Mesenchymal stem cell (in vitro differentiated cells and primary cell): ENCODE measurements at regions not wholly inside any gene's neighbourhood (a gene's known extent, or its start where the extent isn't known, plus 50 kb on each side); places are given as distances from the start of the nearest gene placed in this dataset. TPM values are rescaled to one million over a fixed set of nuclear protein-coding genes. Genes with fewer than 3 reads are reported as not detected.

Source experiments
- DNase-seq: peaks from one replicate; pipeline ENCODE4 v3.0.0-alpha.2; 2013
- H2AFZ ChIP-seq: one replicate; pipeline ENCODE4 v1.6.1; 2013; ENCODE audit warnings: low read depth, mild to moderate bottlenecking, control low read depth, inconsistent platforms, low read length, moderate library complexity
- H2AK5ac ChIP-seq: 2 replicates; pipeline ENCODE4 v1.6.1; 2013; ENCODE audit warnings: low read length, moderate library complexity, mild to moderate bottlenecking, inconsistent platforms; ENCODE audit not compliant: severe bottlenecking
- H2BK120ac ChIP-seq: one replicate; pipeline ENCODE4 v1.6.1; 2013; ENCODE audit warnings: low read depth, mild to moderate bottlenecking, inconsistent platforms, low read length, moderate library complexity
- H2BK12ac ChIP-seq, 2 experiments: one replicate each; pipeline ENCODE4 v1.6.1; 2013; ENCODE audit warnings: inconsistent platforms in 2 of 2, low read length in 2 of 2, mild to moderate bottlenecking in 2 of 2, moderate library complexity in 2 of 2, control low read depth in 1 of 2
- H2BK15ac ChIP-seq: one replicate; pipeline ENCODE4 v1.6.1; 2013; ENCODE audit warnings: mild to moderate bottlenecking, low read depth, inconsistent platforms; ENCODE audit not compliant: poor library complexity, severe bottlenecking
- H2BK5ac ChIP-seq: 2 replicates; pipeline ENCODE4 v1.6.1; 2013; ENCODE audit warnings: low read depth, mild to moderate bottlenecking, low read length, control low read depth, inconsistent platforms; ENCODE audit not compliant: poor library complexity, severe bottlenecking
- H3K14ac ChIP-seq, 2 experiments: one replicate each; pipeline ENCODE4 v1.6.1; 2013; ENCODE audit warnings: inconsistent platforms in 2 of 2, low read length in 2 of 2, control low read depth in 1 of 2, mild to moderate bottlenecking in 1 of 2, moderate library complexity in 1 of 2
- H3K18ac ChIP-seq, 2 experiments: one replicate each; pipeline ENCODE4 v1.6.1; 2013; ENCODE audit warnings: inconsistent platforms in 2 of 2, low read length in 2 of 2, control low read depth in 1 of 2, low read depth in 1 of 2, mild to moderate bottlenecking in 1 of 2
- H3K23ac ChIP-seq, 2 experiments: one replicate each; pipeline ENCODE4 v1.6.1; 2013; ENCODE audit warnings: inconsistent platforms in 2 of 2, low read length in 2 of 2, mild to moderate bottlenecking in 2 of 2, moderate library complexity in 2 of 2, control low read depth in 1 of 2
- H3K27ac ChIP-seq: 2 replicates; pipeline ENCODE4 v1.5.1; 2013; ENCODE audit warnings: mild to moderate bottlenecking, moderate library complexity, low read length, control low read depth, inconsistent platforms; ENCODE audit not compliant: poor library complexity, severe bottlenecking
- H3K27me3 ChIP-seq, 2 experiments: 2 replicates each; pipeline versions ENCODE4 v1.6.1 to v1.7.0; 2013; ENCODE audit warnings: low read length in 2 of 2, mild to moderate bottlenecking in 2 of 2, moderate library complexity in 2 of 2, control low read depth in 1 of 2, inconsistent platforms in 1 of 2; ENCODE audit not compliant: control insufficient read depth in 1 of 2, insufficient read depth in 1 of 2
- H3K36me3 ChIP-seq, 2 experiments: 2 replicates each; pipeline versions ENCODE4 v1.6.1 to v1.7.0; 2013; ENCODE audit warnings: low read length in 2 of 2, control low read depth in 1 of 2, inconsistent platforms in 1 of 2, low read depth in 1 of 2, mild to moderate bottlenecking in 1 of 2; ENCODE audit not compliant: insufficient read depth in 2 of 2, control insufficient read depth in 1 of 2
- H3K4ac ChIP-seq, 2 experiments: one replicate each; pipeline ENCODE4 v1.6.1; 2013; ENCODE audit warnings: inconsistent platforms in 2 of 2, low read length in 2 of 2, mild to moderate bottlenecking in 2 of 2, moderate library complexity in 2 of 2, control low read depth in 1 of 2, low read depth in 1 of 2
- H3K4me1 ChIP-seq: 2 replicates; pipeline ENCODE4 v1.6.1; 2013; ENCODE audit warnings: low read depth, low read length, control low read depth; ENCODE audit not compliant: control insufficient read depth, insufficient read depth
- H3K4me2 ChIP-seq: 2 replicates; pipeline ENCODE4 v1.6.1; 2013; ENCODE audit warnings: low read length, mild to moderate bottlenecking, inconsistent platforms; ENCODE audit not compliant: poor library complexity, severe bottlenecking
- H3K4me3 ChIP-seq, 2 experiments: 2 replicates each; pipeline versions ENCODE4 v1.5.1 to v1.7.0; 2013; ENCODE audit warnings: low read length in 2 of 2, mild to moderate bottlenecking in 2 of 2, control low read depth in 1 of 2, low read depth in 1 of 2; ENCODE audit not compliant: insufficient read depth in 1 of 2
- H3K79me1 ChIP-seq: replicated peaks from 2 replicates; pipeline ENCODE4 v1.6.1; 2013; ENCODE audit warnings: mild to moderate bottlenecking, control low read depth, low read length, inconsistent platforms; ENCODE audit not compliant: poor library complexity, severe bottlenecking
- H3K9ac ChIP-seq: 2 replicates; pipeline ENCODE4 v1.7.0; 2013; ENCODE audit warnings: mild to moderate bottlenecking, low read length, moderate library complexity
- H3K9me3 ChIP-seq: 2 replicates; pipeline ENCODE4 v1.7.0; 2013; ENCODE audit warnings: mild to moderate bottlenecking, low read length; ENCODE audit not compliant: control insufficient read depth
- H4K8ac ChIP-seq: one replicate; pipeline ENCODE4 v1.6.1; 2013; ENCODE audit warnings: inconsistent platforms, mild to moderate bottlenecking, low read length, moderate library complexity
- H4K91ac ChIP-seq: one replicate; pipeline ENCODE4 v1.6.1; 2013; ENCODE audit warnings: mild to moderate bottlenecking, low read length, inconsistent platforms
- WGBS: methylation state at CpG from one replicate; pipeline ENCODE4 v1.1.7; 2013; ENCODE audit warnings: mixed read lengths; 5-methylcytosine and 5-hydroxymethylcytosine counted together
- small RNA-seq: library from polyadenylated mRNA; stranded (forward); fragments of <200 nt; extraction: miRNeasy Mini kit (QIAGEN cat#:217004); gene quantifications from one replicate; pipeline ENCODE3, GENCODE V24; 2013; ENCODE audit warnings: low read depth

DNA sequence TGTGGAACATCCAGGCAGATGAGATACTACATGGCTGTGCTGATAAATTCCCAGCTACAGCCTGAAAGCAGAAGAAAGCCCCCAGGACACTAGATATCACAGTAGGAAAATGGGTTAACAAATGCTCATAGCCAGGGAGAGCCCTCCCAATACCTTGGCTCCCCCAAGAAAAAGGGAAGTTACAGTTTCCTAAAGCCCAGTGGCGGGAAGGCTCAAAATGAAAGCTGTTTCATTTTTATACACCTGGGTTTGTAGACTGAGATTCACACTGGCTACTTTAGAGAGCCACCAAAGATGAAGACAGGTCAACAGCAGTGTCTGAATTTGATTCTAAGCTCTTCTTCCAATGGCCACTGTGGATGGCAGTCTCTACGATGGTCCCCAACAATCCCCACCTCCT is 55.0 kb upstream of the TOPAZ1 start:
- H2BK12ac ChIP-seq: no peak overlapping the region
- no peak overlapping the region for H2AK5ac ChIP-seq
- H3K4ac ChIP-seq: no peak overlapping the region
- no peak overlapping the region for H4K91ac ChIP-seq
- no peak overlapping the region for H2AFZ ChIP-seq
- no peaks in the 10 kb centered on the region for H3K36me3 ChIP-seq
- no peak overlapping the region for H3K18ac ChIP-seq
- no peak overlapping the region for H3K4me2 ChIP-seq
- no peak overlapping the region for H2BK5ac ChIP-seq
- H2BK120ac ChIP-seq: no peak overlapping the region
- H3K23ac ChIP-seq: no peak overlapping the region
- H3K27me3 ChIP-seq: peaks cover 39 to 52% of the 10 kb centered on the region in 2 experiments
- H3K4me1 ChIP-seq: no peaks in the 10 kb centered on the region
- no peaks in the 10 kb centered on the region for H3K79me1 ChIP-seq
- no peak overlapping the region for H4K8ac ChIP-seq
- no peak for DNase-seq
- H3K9ac ChIP-seq: no peak overlapping the region
- H3K9me3 ChIP-seq: peaks cover 17% of the 10 kb centered on the region
- no peak overlapping the region for H3K14ac ChIP-seq
- H3K4me3 ChIP-seq: no peak overlapping the region
- 21% methylated on average over 2 of the region's 2 CpGs for WGBS
- H2BK15ac ChIP-seq: no peak overlapping the region
- H3K27ac ChIP-seq: no peak overlapping the region

Small RNA genes lying in the stretch of these regions (small RNA-seq; reads per million reads assigned to genes)
- 113 reads per million, percentile 93 among the genes with 10 or more reads in this experiment for gene MIR138-1
- gene RNU6-367P: not detected
